Body of pancreas (tissue), 4 donors: ENCODE measurements at regions not wholly inside any gene's neighbourhood (a gene's known extent, or its start where the extent isn't known, plus 50 kb on each side); places are given as distances from the start of the nearest gene placed in this dataset.

Source experiments
- POLR2A ChIP-seq, 3 donors: fragments of 450-650 bp; IDR thresholded peaks; one replicate each; pipeline ENCODE4 v1.6.1; 2016; ENCODE audit warnings: antibody characterized with exemption in 3 of 3, mild to moderate bottlenecking in 2 of 3
- TF ChIP-seq, protein P1 (sequence below), 7 experiments: fragments of 450-650 bp in 4 of 7; fragments of 200-600 bp in 3 of 7; sonication (generic) in 3 of 7; IDR thresholded peaks; one replicate each; pipeline ENCODE4 v1.5.1; 2016 to 2019; ENCODE audit warnings: antibody characterized with exemption in 7 of 7

DNA sequence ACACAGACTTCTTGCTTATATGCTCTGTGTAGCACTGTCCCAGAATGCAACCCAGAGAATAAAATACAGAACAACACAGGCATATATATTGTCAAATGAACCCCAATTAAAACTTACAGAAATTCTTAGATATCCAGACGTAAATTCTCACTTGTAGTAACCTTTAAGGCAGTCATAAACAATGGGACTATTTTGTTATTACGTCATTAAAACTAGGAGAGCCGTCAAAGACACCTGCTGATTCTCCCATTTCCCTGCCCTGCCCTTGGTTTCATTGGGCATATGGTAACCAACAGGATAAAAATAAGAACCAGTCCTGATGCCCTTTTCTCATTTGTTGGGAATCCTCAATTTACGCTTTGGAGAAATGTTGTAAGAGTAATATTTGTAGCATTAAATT, 871.3 kb upstream of the EYS start:
- TF ChIP-seq, protein P1, sequence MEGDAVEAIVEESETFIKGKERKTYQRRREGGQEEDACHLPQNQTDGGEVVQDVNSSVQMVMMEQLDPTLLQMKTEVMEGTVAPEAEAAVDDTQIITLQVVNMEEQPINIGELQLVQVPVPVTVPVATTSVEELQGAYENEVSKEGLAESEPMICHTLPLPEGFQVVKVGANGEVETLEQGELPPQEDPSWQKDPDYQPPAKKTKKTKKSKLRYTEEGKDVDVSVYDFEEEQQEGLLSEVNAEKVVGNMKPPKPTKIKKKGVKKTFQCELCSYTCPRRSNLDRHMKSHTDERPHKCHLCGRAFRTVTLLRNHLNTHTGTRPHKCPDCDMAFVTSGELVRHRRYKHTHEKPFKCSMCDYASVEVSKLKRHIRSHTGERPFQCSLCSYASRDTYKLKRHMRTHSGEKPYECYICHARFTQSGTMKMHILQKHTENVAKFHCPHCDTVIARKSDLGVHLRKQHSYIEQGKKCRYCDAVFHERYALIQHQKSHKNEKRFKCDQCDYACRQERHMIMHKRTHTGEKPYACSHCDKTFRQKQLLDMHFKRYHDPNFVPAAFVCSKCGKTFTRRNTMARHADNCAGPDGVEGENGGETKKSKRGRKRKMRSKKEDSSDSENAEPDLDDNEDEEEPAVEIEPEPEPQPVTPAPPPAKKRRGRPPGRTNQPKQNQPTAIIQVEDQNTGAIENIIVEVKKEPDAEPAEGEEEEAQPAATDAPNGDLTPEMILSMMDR (IDR thresholded peaks at IDR 0.05): no peak
- TF ChIP-seq POLR2A (IDR thresholded peaks at IDR 0.05): no peak
